Ammon's horn (tissue), 1 donor: ENCODE measurements at regions not wholly inside any gene's neighbourhood (a gene's known extent, or its start where the extent isn't known, plus 50 kb on each side); places are given as distances from the start of the nearest gene placed in this dataset.

ENCODE experiments used
- DNase-seq: peaks from one replicate; pipeline ENCODE4 v3.0.0-alpha.2; 2016; ENCODE audit warnings: low spot score

GRCh38 chr10:125398270-125398669 lies 237.9 kb upstream of the CTBP2 start:
- no peak for DNase-seq

GRCh38 chr10:125397608-125398007 lies 237.2 kb upstream of the CTBP2 start:
- DNase-seq, result no peak

DNA sequence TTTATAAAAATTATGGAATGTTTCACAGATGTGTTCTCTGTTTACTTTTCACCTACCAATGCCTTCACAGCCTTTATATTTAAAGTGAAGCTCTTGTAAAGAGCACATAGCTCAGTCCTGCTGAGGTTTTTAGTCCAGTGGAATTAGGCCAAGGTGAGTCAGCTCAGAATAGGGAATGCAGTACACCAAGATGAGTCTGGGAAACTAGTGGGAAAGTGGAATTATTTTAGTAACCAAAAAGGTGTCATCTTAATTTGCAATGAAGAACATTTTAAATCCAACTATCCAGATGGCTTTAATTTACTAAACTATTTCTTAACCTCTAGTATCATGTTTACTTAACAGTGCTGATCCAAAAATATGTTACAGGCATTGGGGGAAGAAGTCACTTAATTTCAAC lies 236.3 kb upstream of the CTBP2 start:
- DNase-seq, result no peak

DNA sequence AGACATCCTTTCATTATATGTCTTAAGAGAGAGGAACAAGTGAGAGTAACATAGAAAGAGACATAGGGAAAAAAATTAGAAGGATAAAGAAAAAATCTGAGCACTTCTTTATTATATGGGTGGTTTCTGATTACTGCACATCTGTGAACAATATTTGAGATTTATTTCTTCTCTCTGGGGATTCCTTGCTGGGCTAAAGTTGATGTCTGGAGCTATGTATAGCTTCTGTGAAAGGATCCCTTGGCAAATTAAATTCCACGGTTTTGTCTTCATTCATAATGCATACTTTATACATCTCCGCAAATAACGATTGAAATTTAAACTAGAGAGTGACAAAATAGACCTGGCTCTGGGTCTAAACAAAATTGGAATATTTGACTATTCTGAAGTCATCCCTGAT lies 232.2 kb upstream of the CTBP2 start:
- DNase-seq, result no peak

DNA sequence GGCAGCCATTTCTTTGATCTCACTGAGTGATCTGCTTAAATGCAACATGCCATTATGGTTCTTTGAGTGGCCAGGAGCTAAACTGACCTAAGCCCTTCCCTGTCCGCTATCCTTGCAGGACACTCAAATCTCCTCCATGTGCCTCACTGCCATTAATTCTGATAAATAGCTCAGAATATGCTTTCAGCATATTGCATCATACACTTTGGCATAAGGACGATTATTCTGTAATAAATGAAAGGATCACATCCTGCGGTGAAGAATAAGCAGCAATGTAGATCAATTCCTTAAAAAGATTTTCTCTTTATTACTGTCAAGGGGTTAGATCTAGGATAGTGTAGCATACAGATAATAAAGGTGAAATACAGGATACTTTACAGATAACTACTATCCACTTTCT lies 231.8 kb upstream of the CTBP2 start:
- no peak for DNase-seq

DNA sequence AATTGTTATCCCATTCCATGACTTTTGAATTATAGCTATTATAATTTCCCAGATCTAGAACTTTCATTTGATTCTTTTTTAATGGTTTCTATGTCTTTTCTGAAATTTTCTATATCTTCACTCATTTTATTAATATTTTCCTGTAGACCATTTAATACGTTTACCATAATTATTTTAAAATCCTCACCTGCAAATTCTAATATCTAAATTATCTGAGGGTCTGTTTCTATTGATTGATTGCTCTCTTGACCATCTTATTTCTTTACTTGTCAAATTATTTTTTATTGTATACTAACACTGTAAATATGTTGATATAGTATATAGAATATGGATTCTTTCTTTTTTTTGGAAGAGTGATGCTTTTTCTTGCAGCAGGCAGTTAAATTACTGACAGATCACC lies 229.3 kb upstream of the CTBP2 start:
- DNase-seq, result no peak

DNA sequence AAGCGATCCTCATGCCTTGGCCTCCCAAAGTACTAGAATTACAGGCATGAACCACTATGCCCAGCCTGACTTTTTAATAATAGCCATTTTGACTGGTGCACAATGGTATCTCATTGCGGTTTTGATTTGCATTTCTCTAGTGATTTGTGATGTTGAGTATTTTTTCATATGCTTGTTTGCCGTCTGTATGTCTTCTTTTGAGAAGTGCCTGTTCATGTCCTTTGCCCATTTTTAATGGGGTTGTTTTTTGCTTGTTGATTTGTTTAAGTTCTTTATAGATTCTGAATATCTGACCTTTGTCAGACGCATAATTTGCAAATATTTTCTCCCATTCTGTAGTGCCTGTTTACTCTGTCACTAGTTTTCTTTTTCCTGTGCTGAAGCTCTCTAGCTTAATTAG lies 219.2 kb upstream of the CTBP2 start:
- DNase-seq, result no peak

GRCh38 chr10:125377368-125377767 lies 217.0 kb upstream of the CTBP2 start:
- no peak for DNase-seq

- DNase-seq, result peak; percentile 32
Observed at GRCh38 chr10:125375210-125375609, 214.8 kb upstream of the CTBP2 start.

DNA sequence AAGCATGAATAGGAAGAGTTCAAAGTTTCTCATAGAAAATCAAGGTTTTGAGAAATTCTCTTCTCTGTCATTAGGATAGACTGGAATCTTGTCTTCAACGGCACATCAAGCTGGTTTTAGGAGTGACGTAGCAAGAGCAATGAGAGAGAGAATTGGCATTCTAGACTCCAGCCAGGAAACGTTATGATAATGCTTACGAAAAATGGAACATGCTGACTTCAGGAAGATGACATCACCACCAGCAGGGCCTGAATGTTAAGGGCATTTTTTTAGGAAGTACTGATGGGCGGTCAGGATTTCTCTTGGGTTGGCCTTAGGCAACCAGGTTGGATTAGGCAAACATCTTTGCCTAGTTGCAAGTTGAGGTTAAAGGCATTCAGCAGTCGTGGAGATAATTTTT lies 213.2 kb upstream of the CTBP2 start:
- DNase-seq, result no peak

- DNase-seq, result no peak
Observed at GRCh38 chr10:125370578-125370977, 210.2 kb upstream of the CTBP2 start.

DNA sequence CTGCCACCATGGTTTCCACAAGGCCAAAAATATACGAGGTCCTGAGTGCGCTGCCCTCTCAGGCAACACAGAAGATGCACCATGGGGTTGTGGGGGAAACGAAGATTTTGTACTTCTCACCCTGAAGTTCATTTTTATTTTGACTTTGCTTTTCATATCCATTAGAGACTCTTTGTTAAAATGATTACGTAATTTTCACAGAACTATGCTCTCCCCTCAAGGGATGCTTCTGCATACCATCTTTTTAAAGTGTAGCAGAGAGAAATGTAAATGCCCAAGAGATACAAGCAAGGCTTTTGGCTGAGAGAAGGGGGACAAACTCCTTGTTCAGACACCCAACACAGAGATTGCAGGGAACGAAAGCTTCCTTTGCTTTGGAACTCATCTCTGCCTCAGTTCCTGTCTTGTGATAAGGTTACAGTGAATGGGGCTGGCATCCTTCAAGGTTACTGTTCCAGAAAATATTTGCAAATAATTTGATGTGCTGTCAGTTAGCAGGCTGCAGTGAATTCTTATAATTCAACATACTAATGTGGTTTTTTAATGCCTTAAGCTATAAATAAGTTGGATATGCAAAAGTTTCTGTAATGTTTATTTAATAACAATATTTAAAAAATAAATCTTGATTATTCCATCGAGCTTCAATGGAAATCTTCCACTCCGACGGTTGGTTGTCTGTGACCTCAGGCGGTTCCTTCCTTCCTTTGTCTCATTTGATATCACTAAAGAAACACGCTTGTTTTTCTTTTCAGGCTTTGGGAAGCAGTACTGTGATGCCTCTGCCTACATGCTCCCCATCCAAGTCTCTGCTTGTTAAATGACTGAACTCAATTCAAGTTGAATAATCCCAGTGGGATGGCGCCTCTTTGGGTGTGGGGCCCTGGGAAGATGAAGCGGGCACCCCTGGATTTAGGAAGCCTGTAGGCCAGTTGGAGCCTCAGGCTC lies 209.3 kb upstream of the CTBP2 start:
- DNase-seq, result no peak

DNA sequence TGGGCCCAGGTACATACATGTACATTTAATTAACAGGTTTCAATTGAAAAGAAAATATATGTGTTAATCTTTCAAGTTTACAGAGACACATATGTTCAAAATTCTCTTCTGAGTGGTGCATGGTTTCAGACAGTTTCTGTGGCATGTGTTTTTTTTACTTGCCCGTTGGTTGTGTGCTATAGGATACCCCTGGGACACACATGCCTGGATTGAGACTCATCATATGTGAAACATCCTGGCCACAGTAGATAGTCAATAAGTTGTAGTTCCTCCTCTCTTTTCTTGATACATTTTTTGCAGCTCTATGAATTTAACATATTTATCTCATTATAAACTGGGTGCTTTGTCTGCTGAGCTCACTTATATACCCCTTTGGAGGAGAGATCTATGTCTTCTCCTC lies 207.8 kb upstream of the CTBP2 start:
- no peak for DNase-seq

DNA sequence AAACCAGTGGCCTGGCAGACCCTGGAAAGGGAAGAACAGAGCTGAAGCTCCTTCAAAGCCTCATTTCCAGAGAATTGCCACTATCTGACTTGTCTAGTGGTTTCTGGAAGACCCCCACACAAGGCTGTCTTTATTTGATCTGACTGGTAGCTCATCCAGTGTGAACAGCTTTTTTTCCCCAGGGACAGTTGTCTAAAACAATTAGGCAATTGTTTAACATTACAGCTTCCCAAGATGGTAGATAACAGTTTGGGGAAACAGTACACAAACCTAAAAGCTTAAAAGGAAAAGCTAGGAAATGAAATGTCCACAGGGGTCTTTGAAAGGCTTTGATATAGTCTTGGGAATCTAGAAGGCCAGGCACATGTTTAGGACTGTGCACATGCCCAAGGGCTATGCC lies 203.4 kb upstream of the CTBP2 start:
- no peak for DNase-seq

GRCh38 chr10:125362950-125363349 lies 202.6 kb upstream of the CTBP2 start:
- no peak for DNase-seq

DNA sequence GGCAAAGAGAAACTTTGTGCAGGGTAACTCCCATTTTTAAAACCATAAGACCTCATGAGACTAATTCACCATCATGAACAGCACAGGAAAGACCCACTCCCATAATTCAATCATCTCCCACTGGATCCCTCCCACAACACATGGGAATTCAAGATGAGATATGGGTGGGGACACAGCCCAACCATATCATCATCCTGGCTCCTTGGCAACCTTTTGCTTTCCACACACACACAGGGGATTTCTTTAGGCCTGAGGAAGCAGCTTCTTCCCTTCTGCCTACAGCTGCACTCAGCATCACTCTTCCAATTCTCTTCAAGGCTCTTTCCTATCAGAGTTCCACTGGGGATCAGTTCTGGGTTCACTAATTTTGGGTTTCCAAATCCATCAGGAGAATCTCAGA lies 199.0 kb upstream of the CTBP2 start:
- DNase-seq, result no peak

DNA sequence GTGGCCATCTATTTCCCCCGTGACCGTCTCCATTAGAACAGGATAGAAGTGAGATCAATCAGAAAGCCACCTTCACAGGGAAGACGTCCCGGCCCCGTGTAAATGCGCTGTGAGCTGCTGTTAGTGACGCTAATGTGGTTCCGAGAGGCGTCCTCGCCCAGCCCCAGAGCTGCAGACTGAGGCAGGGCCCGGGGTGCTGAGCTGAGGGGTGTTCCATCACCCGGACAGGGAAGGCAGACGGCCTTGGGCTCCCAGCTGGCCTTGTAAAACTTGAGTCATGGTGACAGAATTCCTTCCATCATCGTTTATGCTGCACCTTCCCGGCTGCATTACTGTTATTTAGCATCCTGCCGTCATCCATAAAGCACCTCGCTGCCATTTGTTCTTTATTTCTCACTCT lies 195.3 kb upstream of the CTBP2 start:
- DNase-seq, result no peak

DNA sequence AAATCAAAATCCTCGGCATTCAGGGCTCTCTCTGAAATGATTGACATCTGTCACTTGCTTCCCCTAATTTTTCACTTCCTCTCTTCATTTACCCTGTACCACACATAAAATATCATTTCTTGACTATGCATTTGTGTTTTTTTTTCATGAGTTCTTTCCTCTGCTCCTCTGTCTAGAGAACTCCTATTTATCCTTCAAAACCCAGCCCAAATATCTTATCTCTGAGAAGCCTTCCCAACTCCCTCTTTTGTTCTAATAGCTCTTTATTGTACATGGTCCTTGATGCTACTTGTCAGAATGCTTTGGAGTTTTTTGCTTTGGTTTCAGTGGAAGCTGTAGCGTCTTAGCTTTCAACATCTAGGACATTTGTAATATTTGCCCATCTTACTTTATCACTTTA lies 190.2 kb upstream of the CTBP2 start:
- DNase-seq, result no peak

GRCh38 chr10:125348536-125348935 lies 188.2 kb upstream of the CTBP2 start:
- no peak for DNase-seq

DNA sequence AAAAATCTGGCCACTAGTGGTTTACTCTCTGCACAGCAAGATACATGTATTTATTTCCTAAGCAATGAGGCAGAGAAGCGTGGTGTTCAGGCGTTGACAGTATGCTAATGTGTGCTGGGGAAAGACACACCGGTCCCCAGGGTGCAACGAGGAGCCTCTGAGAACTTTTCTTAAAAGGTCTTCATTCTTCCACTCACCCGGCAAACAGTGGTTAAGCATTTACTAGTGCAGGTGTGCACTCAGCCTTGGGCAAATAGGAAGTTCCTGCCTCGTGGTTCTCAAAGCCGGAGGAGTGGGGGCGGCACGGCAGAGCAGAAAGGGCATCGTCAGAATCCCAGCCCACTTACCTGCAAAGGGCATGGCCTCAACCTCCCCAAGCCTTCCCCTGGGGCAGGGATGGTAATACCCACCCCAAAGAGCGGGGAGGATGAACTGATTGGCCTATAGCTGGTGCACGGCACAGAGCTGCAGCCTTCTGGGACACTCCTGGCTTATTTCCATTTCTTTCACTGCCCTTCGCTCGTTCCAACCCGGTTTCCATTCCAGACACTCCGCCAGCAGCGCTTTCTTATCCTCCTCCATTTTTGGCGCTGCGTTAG lies 184.3 kb upstream of the CTBP2 start:
- no peak for DNase-seq

DNA sequence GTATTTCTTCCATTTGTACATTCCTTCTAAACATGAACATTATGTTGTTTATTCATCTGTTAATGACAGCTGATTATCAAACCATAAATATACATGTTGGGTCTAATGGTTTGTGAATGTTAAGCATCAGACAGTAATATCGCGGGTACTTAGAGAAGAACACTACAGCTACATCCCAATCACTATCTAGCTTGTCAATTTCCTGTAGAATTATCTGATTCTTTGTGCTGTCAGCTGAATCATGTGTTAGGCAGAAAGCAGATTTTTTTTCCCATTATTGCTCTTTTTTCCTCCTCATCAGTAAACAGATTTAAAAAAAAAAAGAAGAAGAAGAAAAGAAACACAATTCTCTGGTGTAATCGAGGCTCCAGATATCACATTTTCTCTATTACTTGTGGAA lies 183.6 kb upstream of the CTBP2 start:
- DNase-seq, result no peak

DNA sequence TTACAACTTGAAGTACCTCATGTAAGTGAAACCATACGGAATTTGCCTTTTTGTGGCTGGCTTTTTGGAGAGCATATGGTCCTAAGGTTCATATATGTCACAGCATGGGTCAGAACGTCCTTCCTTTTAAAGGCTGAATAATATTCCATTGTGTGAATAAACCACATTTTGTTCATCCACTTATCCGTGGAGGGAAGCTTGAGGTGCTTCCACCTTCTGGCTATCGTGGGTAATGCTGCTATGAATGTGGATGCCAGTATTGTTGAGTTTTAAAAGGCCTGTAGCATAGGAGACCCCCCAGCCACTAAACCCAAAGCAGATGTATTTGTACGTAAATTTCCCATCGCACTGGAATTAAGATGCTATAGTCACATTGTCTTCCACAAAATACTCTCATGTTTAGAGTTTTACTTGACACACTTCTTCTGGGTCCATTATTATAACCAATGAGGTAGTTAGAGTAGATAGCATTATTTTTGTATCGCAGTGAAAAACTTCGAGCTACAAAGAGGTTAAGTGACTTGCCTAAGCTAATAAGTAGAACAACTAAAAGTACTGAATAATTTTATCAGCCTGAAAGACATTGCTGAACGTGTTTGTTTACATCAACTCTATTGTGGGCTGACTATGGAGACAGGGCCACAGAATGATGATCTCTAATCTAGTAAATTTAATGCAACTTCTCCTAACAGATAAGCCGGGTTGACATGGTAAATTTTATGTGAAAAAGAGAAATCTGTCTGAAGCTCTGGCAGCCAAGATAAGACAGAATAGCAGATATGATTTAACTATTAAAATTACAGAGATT lies 183.0 kb upstream of the CTBP2 start:
- DNase-seq, result peak; percentile 7

- no peak for DNase-seq
Observed at GRCh38 chr10:125341611-125342010, 181.2 kb upstream of the CTBP2 start.
